NT2/D1 (cell line): ENCODE measurements at regions not wholly inside any gene's neighbourhood (a gene's known extent, or its start where the extent isn't known, plus 50 kb on each side); places are given as distances from the start of the nearest gene placed in this dataset.

ENCODE experiments used
- DNase-seq: peaks from one replicate; pipeline ENCODE4 v3.0.0-alpha.2; 2011; ENCODE audit warnings: low read depth, low spot score
- H3K27me3 ChIP-seq: 2 replicates; pipeline ENCODE4 v1.6.0; 2011; ENCODE audit warnings: mild to moderate bottlenecking; ENCODE audit not compliant: insufficient read length, insufficient read depth
- H3K36me3 ChIP-seq: 2 replicates; pipeline ENCODE4 v1.6.1; 2011; ENCODE audit warnings: mild to moderate bottlenecking, low read length, mixed read lengths; ENCODE audit not compliant: insufficient read depth, insufficient read length
- H3K4me1 ChIP-seq: 2 replicates; pipeline ENCODE4 v1.5.1; 2011; ENCODE audit not compliant: insufficient read depth, insufficient read length
- H3K4me3 ChIP-seq: 2 replicates; pipeline ENCODE4 v1.5.1; 2011; ENCODE audit warnings: low read depth; ENCODE audit not compliant: insufficient read length
- H3K9ac ChIP-seq: 2 replicates; pipeline ENCODE4 v1.6.0; 2011; ENCODE audit warnings: low read depth; ENCODE audit not compliant: insufficient read length
- H3K9me3 ChIP-seq: 2 replicates; pipeline ENCODE4 v1.5.1; 2011; ENCODE audit warnings: mild to moderate bottlenecking, low read length; ENCODE audit not compliant: insufficient read depth
- SUZ12 ChIP-seq: IDR thresholded peaks from 2 replicates; pipeline ENCODE4 v1.6.1; 2011; ENCODE audit not compliant: insufficient read length, insufficient read depth; ENCODE audit errors: extremely low read depth
- YY1 ChIP-seq: IDR thresholded peaks from 2 replicates; pipeline ENCODE4 v1.6.1; 2011; ENCODE audit not compliant: insufficient read length, insufficient read depth
- ZNF274 ChIP-seq: IDR thresholded peaks from 2 replicates; pipeline ENCODE4 v1.6.1; 2011; ENCODE audit warnings: mild to moderate bottlenecking, low read depth, low read length

GRCh38 chr11:119807841-119808240, 78.8 kb upstream of the NECTIN1 start:
- DNase-seq: no peak
- Histone ChIP-seq H3K27me3 (peaks cover 5% of the 10 kb centered on the region), H3K4me1 (peaks cover 4% of the 10 kb centered on the region), H3K36me3 (no peaks in the 10 kb centered on the region), H3K9me3 (no peaks in the 10 kb centered on the region), H3K4me3 (no peak overlapping the region), H3K9ac (no peak overlapping the region)
- no peak for TF ChIP-seq YY1
- TF ChIP-seq ZNF274: no peak
- no peak for TF ChIP-seq SUZ12

GRCh38 chr11:119807402-119807801, 78.4 kb upstream of the NECTIN1 start:
- no peaks in the 10 kb centered on the region for H3K9me3 ChIP-seq
- DNase-seq: no peak
- H3K4me3 ChIP-seq: no peak overlapping the region
- H3K9ac ChIP-seq: no peak overlapping the region
- H3K36me3 ChIP-seq: no peaks in the 10 kb centered on the region
- no peak for TF ChIP-seq ZNF274
- no peak for TF ChIP-seq SUZ12
- no peak for TF ChIP-seq YY1
- peaks cover 5% of the 10 kb centered on the region for H3K27me3 ChIP-seq
- peaks cover 7% of the 10 kb centered on the region for H3K4me1 ChIP-seq

GRCh38 chr11:119806064-119806915, 77.3 kb upstream of the NECTIN1 start:
- H3K9ac ChIP-seq: no peak overlapping the region
- H3K36me3 ChIP-seq: no peaks in the 10 kb centered on the region
- H3K27me3 ChIP-seq: peaks cover 13% of the 10 kb centered on the region
- TF ChIP-seq ZNF274 (no peak), YY1 (no peak), SUZ12 (no peak)
- no peak overlapping the region for H3K4me3 ChIP-seq
- H3K9me3 ChIP-seq: no peaks in the 10 kb centered on the region
- DNase-seq: no peak
- peaks cover 7% of the 10 kb centered on the region for H3K4me1 ChIP-seq

DNA sequence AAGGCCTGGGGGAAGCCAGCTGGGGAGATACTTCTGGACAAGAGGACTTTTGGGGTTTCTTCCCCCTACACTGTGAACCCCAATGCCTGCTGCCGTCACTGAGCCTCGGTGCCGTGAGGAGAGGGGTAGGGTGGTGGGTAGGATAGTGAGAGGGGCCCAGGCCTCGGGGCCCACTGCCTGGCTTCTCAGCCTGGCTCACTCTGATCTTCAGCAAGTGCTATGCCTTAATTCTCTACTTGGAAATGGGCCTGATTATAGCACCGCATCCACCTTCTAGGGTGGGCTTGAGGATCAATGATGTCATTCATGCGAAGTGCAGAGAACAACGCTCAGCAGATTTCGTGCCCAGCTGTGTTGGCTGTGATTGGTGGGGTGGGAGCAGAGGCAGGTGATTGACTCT, 76.7 kb upstream of the NECTIN1 start:
- DNase-seq: no peak
- Histone ChIP-seq H3K4me3 (no peak overlapping the region), H3K36me3 (no peaks in the 10 kb centered on the region), H3K9me3 (no peaks in the 10 kb centered on the region), H3K9ac (no peak overlapping the region), H3K4me1 (peaks cover 7% of the 10 kb centered on the region), H3K27me3 (peaks cover 20% of the 10 kb centered on the region)
- no peak for TF ChIP-seq YY1
- TF ChIP-seq SUZ12: no peak
- TF ChIP-seq ZNF274: no peak

DNA sequence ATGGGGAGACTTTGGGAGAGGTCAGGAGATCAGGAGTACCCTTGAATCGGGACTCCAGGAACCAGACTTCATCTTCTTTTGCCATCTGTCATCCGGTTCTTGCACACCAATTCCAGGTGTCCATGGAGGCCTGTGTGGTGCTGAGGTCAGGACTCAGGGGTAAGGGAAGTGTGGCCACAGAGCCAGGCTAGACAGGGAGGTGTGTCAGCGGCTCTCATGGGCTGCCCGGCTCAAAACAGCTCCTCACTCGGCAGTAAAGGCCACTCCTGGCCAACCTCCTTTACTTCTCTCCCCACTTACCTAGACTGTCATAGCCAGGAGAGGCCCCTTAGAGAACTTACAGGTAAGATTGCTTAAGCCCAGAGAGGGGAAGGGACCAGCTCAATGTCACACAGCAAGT, 75.7 kb upstream of the NECTIN1 start:
- Histone ChIP-seq H3K27me3 (peaks cover 24% of the 10 kb centered on the region), H3K9ac (no peak overlapping the region), H3K9me3 (no peaks in the 10 kb centered on the region), H3K4me3 (no peak overlapping the region), H3K36me3 (no peaks in the 10 kb centered on the region), H3K4me1 (peaks cover 6% of the 10 kb centered on the region)
- no peak for DNase-seq
- no peak for TF ChIP-seq YY1
- TF ChIP-seq ZNF274: no peak
- no peak for TF ChIP-seq SUZ12

DNA sequence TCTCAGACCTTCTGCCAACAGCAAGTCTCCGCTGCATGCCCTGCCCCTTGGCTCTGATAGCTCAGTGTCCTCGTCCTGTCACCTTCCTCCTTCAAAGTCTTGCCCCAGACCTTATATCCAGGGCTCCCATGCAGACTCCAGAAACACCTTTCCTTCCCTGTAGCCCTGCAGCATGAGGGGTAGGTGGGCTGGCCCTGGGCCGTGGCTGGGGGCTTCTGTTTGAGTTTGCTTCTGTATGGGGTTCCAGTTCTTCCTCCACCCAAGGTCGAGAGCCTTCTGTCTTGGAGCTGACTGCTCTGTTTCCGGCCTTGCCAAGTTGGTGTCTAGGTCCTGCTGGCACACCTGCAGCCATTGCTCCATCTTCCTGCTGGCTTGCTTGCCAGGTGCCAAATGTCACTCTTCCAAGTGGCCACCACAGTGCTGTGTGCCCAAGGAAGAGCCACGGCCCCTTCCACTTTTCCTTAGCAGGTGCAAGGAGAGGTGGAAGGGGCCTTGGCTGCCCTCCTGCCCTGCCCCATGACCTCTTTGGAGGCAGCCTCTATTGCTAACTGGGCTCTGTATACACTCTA, 74.8 kb upstream of the NECTIN1 start:
- Histone ChIP-seq H3K9ac (no peak overlapping the region), H3K4me3 (no peak overlapping the region), H3K27me3 (peaks cover 33% of the 10 kb centered on the region), H3K4me1 (peaks cover 6% of the 10 kb centered on the region), H3K9me3 (no peaks in the 10 kb centered on the region), H3K36me3 (no peaks in the 10 kb centered on the region)
- no peak for TF ChIP-seq SUZ12
- no peak for TF ChIP-seq YY1
- no peak for TF ChIP-seq ZNF274
- DNase-seq: no peak

DNA sequence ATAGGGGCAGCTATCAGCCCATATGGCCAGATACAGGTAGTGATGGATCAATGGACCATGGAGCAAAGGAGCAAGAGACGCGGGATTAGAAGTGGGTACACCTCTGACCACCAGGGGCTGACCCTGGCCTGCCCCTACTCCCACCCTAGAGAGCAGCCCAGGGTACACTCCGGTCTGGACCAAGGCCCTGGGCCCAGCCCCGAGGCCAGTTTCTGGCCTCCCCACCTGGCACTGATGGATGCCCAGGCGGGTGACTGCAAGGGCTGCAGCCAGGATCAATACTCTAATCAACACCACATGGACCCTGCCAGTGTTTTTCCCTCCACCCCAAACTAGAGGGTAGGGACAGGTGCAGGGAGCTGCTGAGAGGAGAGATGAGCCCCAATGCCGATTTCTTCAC, 74.1 kb upstream of the NECTIN1 start:
- Histone ChIP-seq H3K4me3 (no peak overlapping the region), H3K36me3 (no peaks in the 10 kb centered on the region), H3K9me3 (no peaks in the 10 kb centered on the region), H3K27me3 (peaks cover 39% of the 10 kb centered on the region), H3K4me1 (peaks cover 8% of the 10 kb centered on the region), H3K9ac (no peak overlapping the region)
- no peak for TF ChIP-seq SUZ12
- no peak for TF ChIP-seq ZNF274
- TF ChIP-seq YY1: no peak
- DNase-seq: no peak

GRCh38 chr11:119802670-119803069, 73.7 kb upstream of the NECTIN1 start:
- Histone ChIP-seq H3K36me3 (no peaks in the 10 kb centered on the region), H3K9ac (no peak overlapping the region), H3K4me1 (peaks cover 10% of the 10 kb centered on the region), H3K4me3 (no peak overlapping the region), H3K27me3 (peaks cover 39% of the 10 kb centered on the region), H3K9me3 (no peaks in the 10 kb centered on the region)
- no peak for DNase-seq
- TF ChIP-seq SUZ12: no peak
- no peak for TF ChIP-seq YY1
- no peak for TF ChIP-seq ZNF274
